DND-41 (cell line): ENCODE measurements at regions not wholly inside any gene's neighbourhood (a gene's known extent, or its start where the extent isn't known, plus 50 kb on each side); places are given as distances from the start of the nearest gene placed in this dataset.

Experiments
- ATAC-seq: fragments of 200-7000 bp; cut with Tn5 transposase; 3 replicates; pipeline ENCODE4 v1.9.1; 2021; ENCODE audit warnings: low read depth; ENCODE audit not compliant: insufficient read depth
- DNase-seq: peaks from one replicate; pipeline ENCODE4 v3.0.0-alpha.2; 2020
- H2AFZ ChIP-seq: 2 replicates; pipeline ENCODE4 v1.6.0; 2012; ENCODE audit warnings: low read depth, low read length
- H3K27ac ChIP-seq: 2 replicates; pipeline ENCODE4 v1.5.1; 2012; ENCODE audit warnings: low read length, inconsistent platforms
- H3K27me3 ChIP-seq: fragments of 200-600 bp; sonication (generic); 2 replicates; pipeline ENCODE4 v1.6.0; 2012; ENCODE audit warnings: low read length, mild to moderate bottlenecking, inconsistent platforms; ENCODE audit not compliant: insufficient read depth, poor library complexity
- H3K36me3 ChIP-seq: 2 replicates; pipeline ENCODE4 v1.5.1; 2012; ENCODE audit warnings: low read length, inconsistent platforms; ENCODE audit not compliant: insufficient read depth
- H3K4me1 ChIP-seq: 2 replicates; pipeline ENCODE4 v1.5.1; 2012; ENCODE audit warnings: mild to moderate bottlenecking, low read length; ENCODE audit not compliant: insufficient read depth
- H3K4me2 ChIP-seq: 2 replicates; pipeline ENCODE4 v1.6.0; 2012; ENCODE audit warnings: mild to moderate bottlenecking, moderate library complexity, low read length, inconsistent platforms; ENCODE audit not compliant: insufficient read depth
- H3K4me3 ChIP-seq, 2 experiments: fragments of 200-600 bp in 1 of 2; shearing (Covaris generic) in 1 of 2; 2 replicates each; pipeline ENCODE4 v1.5.1; 2012 to 2016; ENCODE audit warnings: inconsistent platforms in 2 of 2, low read length in 2 of 2, mild to moderate bottlenecking in 2 of 2, low read depth in 1 of 2, moderate library complexity in 1 of 2
- H3K79me2 ChIP-seq: 2 replicates; pipeline ENCODE4 v1.6.0; 2012; ENCODE audit warnings: low read length, inconsistent platforms; ENCODE audit not compliant: insufficient read depth
- H3K9ac ChIP-seq: 2 replicates; pipeline ENCODE4 v1.6.0; 2012; ENCODE audit warnings: low read depth, mild to moderate bottlenecking, inconsistent platforms, low read length, moderate library complexity
- H3K9me3 ChIP-seq: 2 replicates; pipeline ENCODE4 v1.5.1; 2012; ENCODE audit warnings: low read length, moderate library complexity, mild to moderate bottlenecking, inconsistent platforms; ENCODE audit not compliant: insufficient read depth, severe bottlenecking
- H4K20me1 ChIP-seq: 2 replicates; pipeline ENCODE4 v1.6.0; 2012; ENCODE audit warnings: low read length; ENCODE audit not compliant: insufficient read depth
- CTCF ChIP-seq: IDR thresholded peaks from 2 replicates; pipeline ENCODE4 v1.5.1; 2012; ENCODE audit warnings: borderline replicate concordance, low read length, moderate library complexity, mild to moderate bottlenecking; ENCODE audit not compliant: poor library complexity, severe bottlenecking; ENCODE audit errors: extremely low read depth
- EZH2 ChIP-seq: IDR thresholded peaks from 3 replicates; pipeline ENCODE4 v1.6.1; 2012; ENCODE audit warnings: borderline replicate concordance, low read depth, mild to moderate bottlenecking, moderate library complexity, low read length, inconsistent platforms; ENCODE audit not compliant: severe bottlenecking

GRCh38 chr3:101156787-101157345 lies 163.5 kb downstream of the IMPG2 start:
- no peak overlapping the region for H3K27ac ChIP-seq
- no peak overlapping the region for H3K4me2 ChIP-seq
- no peak overlapping the region for H2AFZ ChIP-seq
- peaks cover 5% of the 10 kb centered on the region for H3K27me3 ChIP-seq
- TF ChIP-seq EZH2 (no peak), CTCF (no peak)
- no peaks in the 10 kb centered on the region for H3K79me2 ChIP-seq
- DNase-seq (no peak), ATAC-seq (no peak)
- no peak overlapping the region for H3K9ac ChIP-seq
- H3K36me3 ChIP-seq: no peaks in the 10 kb centered on the region
- H3K9me3 ChIP-seq: no peaks in the 10 kb centered on the region
- no peaks in the 10 kb centered on the region for H3K4me1 ChIP-seq
- no peaks in the 10 kb centered on the region for H4K20me1 ChIP-seq
- no peak overlapping the region for H3K4me3 ChIP-seq

GRCh38 chr3:101155825-101156224 lies 162.6 kb upstream of the ABI3BP start:
- H3K27me3 ChIP-seq: peaks cover 5% of the 10 kb centered on the region

GRCh38 chr3:101154401-101154800 lies 161.2 kb upstream of the ABI3BP start:
- Histone ChIP-seq H3K79me2 (no peaks in the 10 kb centered on the region), H2AFZ (no peak overlapping the region), H3K4me3 (no peak overlapping the region), H3K27ac (no peak overlapping the region), H3K9ac (no peak overlapping the region), H3K36me3 (no peaks in the 10 kb centered on the region), H3K4me2 (no peak overlapping the region), H4K20me1 (no peaks in the 10 kb centered on the region), H3K27me3 (peaks cover 5% of the 10 kb centered on the region), H3K4me1 (no peaks in the 10 kb centered on the region), H3K9me3 (no peaks in the 10 kb centered on the region)
- DNase-seq (no peak), ATAC-seq (no peak)
- TF ChIP-seq CTCF (no peak), EZH2 (no peak)

More at GRCh38 chr3:101155825-101156224, 162.6 kb upstream of the ABI3BP start:
- Histone ChIP-seq H3K4me3 (no peak overlapping the region), H3K4me2 (no peak overlapping the region), H3K9me3 (no peaks in the 10 kb centered on the region), H3K9ac (no peak overlapping the region), H3K36me3 (no peaks in the 10 kb centered on the region), H2AFZ (no peak overlapping the region), H4K20me1 (no peaks in the 10 kb centered on the region), H3K4me1 (no peaks in the 10 kb centered on the region), H3K27ac (no peak overlapping the region), H3K79me2 (no peaks in the 10 kb centered on the region)
- no peak for DNase-seq
- no peak for TF ChIP-seq EZH2
- no peak for TF ChIP-seq CTCF
- no peak for ATAC-seq
